Activated CD8-positive, alpha-beta T cell treated with anti-CD3 and anti-CD28 coated beads for 36 hours (primary cell): ENCODE measurements at regions not wholly inside any gene's neighbourhood (a gene's known extent, or its start where the extent isn't known, plus 50 kb on each side); places are given as distances from the start of the nearest gene placed in this dataset.
"Not testable (repeated sequence)": the region's sequence is repeated elsewhere in the genome, so short reads cannot be mapped to it uniquely, and the experiment has no call there.

Experiments used
- ATAC-seq: fragments of 200-7000 bp; cut with Tn5 transposase; one replicate; pipeline ENCODE4 v1.10.0; 2021; ENCODE audit warnings: mild to moderate bottlenecking, moderate library complexity
- CTCF ChIA-PET: fragments of 350-600 bp; sonication (Branson Sonifier 250); formaldehyde crosslinking; loops from one replicate; lab custom pipeline; 2021; ENCODE audit warnings: antibody characterized with exemption; lab: Charles Lee
- POLR2A ChIA-PET: fragments of 350-600 bp; sonication (Branson Sonifier 250); formaldehyde crosslinking; loops from one replicate; lab custom pipeline; 2021; ENCODE audit warnings: antibody characterized with exemption; lab: Charles Lee
- DNase-seq: peaks from one replicate; pipeline ENCODE4 v3.0.0-alpha.2; 2020
- H3K27ac Mint-ChIP-seq: one replicate; pipeline ENCODE4 v1.8.0; 2021; ENCODE audit warnings: mild to moderate bottlenecking, mixed read lengths
- H3K27me3 Mint-ChIP-seq: one replicate; pipeline ENCODE4 v1.8.0; 2021; ENCODE audit warnings: mixed read lengths
- H3K36me3 Mint-ChIP-seq: one replicate; pipeline ENCODE4 v1.8.0; 2021; ENCODE audit warnings: low read depth, mixed read lengths
- H3K4me1 Mint-ChIP-seq: one replicate; pipeline ENCODE4 v1.8.0; 2021; ENCODE audit warnings: low read depth, mixed read lengths
- H3K4me3 Mint-ChIP-seq: one replicate; pipeline ENCODE4 v1.8.0; 2021; ENCODE audit warnings: mild to moderate bottlenecking, moderate library complexity, mixed read lengths
- H3K9me3 Mint-ChIP-seq: one replicate; pipeline ENCODE4 v1.8.0; 2021; ENCODE audit warnings: mixed read lengths
- CTCF ChIP-seq: fragments of 200-600 bp; IDR thresholded peaks from one replicate; pipeline ENCODE4 v1.8.0; 2022; ENCODE audit warnings: antibody characterized with exemption, mild to moderate bottlenecking
- intact Hi-C: fragments of 100-400 bp; cut with micrococcal nuclease; formaldehyde crosslinking; loops from one replicate; pipeline ENCODE4 v1.10.0; 2022

- ChIA-PET POLR2A (no interaction called here), CTCF (no interaction called here)
- no peak for TF ChIP-seq CTCF
- Mint-ChIP-seq H3K4me3 (no peak overlapping the region), H3K9me3 (no peaks in the 10 kb centered on the region), H3K36me3 (no peaks in the 10 kb centered on the region), H3K27me3 (no peaks in the 10 kb centered on the region), H3K4me1 (no peaks in the 10 kb centered on the region), H3K27ac (no peak overlapping the region)
- intact Hi-C loops, result no loop called here
- ATAC-seq (no peak), DNase-seq (no peak)
Measured at GRCh38 chr3:174356596-174356995, 502.5 kb upstream of the NAALADL2 start.

DNA sequence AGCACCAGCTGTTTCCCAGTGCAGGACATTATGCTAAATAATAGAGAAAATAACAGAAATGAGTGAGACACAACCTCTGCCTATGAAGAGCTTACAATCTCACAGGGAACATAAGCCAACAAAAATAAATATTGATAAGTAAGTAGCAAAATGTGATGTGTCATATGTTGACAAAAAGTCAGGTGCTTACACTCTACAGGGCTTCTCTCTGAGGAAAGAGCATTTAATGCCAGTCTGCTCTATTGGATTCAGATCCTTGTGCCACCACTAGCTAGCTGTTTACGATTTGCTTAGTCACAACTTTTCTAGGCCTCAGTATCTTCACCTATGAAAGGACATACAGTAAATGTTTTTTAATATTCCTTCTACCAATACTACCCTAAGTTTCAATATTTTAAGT, 500.9 kb upstream of the NAALADL2 start:
- ATAC-seq, result no peak
- Mint-ChIP-seq H3K4me1 (no peaks in the 10 kb centered on the region), H3K9me3 (no peaks in the 10 kb centered on the region), H3K27me3 (no peaks in the 10 kb centered on the region), H3K27ac (no peak overlapping the region), H3K36me3 (no peaks in the 10 kb centered on the region), H3K4me3 (no peak overlapping the region)
- ChIA-PET CTCF (no interaction called here), POLR2A (no interaction called here)
- TF ChIP-seq CTCF, result no peak
- DNase-seq, result no peak
- intact Hi-C loops, result no loop called here

DNA sequence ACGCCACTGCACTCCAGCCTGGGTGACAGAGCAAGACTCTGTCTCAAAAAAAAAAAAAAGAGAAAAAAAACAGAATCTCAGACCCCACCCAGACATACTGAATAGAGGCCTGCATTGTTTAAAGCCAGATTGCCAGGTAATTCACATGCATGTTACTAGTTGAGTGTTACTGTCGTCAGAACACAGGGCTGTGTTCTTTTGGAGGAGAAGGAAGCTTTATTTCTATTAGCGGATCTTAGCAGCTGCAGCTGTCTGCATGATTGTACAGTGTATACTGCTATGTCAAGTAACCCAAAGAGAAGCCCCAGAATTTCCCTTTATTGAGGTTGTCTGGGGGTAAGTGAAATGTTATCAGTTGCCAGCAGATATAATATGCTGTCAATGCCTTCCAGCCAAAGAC, 496.6 kb upstream of the NAALADL2 start:
- no peaks in the 10 kb centered on the region for H3K36me3 Mint-ChIP-seq
- no peak overlapping the region for H3K4me3 Mint-ChIP-seq
- no peak for TF ChIP-seq CTCF
- ChIA-PET CTCF (no interaction called here), POLR2A (no interaction called here)
- intact Hi-C loops, result no loop called here
- DNase-seq, result no peak
- no peaks in the 10 kb centered on the region for H3K27me3 Mint-ChIP-seq
- H3K27ac Mint-ChIP-seq, result no peak overlapping the region
- no peaks in the 10 kb centered on the region for H3K9me3 Mint-ChIP-seq
- no peaks in the 10 kb centered on the region for H3K4me1 Mint-ChIP-seq
- ATAC-seq, result no peak

DNA sequence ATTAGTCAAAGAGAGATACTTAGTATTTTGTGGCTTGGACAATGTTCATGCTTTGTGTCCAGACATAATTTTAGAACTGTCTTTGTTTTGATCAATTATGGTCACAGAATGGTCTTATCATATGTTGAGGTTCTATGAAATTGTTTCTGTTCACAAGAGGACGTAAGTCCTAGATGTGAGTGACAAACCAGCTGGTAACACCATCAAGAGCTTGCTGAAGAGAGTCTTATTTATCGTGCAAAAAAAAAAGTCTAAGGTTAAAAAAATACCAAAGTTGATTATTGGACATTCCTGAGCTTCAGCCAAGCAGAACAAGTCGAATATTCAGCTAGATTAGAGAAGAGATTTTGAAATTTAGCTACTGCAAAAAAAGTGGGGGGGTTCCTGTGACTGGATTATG, 495.9 kb upstream of the NAALADL2 start:
- no peaks in the 10 kb centered on the region for H3K36me3 Mint-ChIP-seq
- intact Hi-C loops, result no loop called here
- no peak for ATAC-seq
- H3K4me1 Mint-ChIP-seq, result no peaks in the 10 kb centered on the region
- no peak overlapping the region for H3K27ac Mint-ChIP-seq
- CTCF ChIA-PET, result no interaction called here
- no peaks in the 10 kb centered on the region for H3K27me3 Mint-ChIP-seq
- H3K4me3 Mint-ChIP-seq, result no peak overlapping the region
- POLR2A ChIA-PET, result interaction anchor here (0.6 kb wide), 1 partner anchor 19 kb away, joined by 3 read pairs; no protein-coding TSS in a partner anchor
- TF ChIP-seq CTCF, result no peak
- peaks cover under 1% of the 10 kb centered on the region for H3K9me3 Mint-ChIP-seq
- DNase-seq, result no peak

DNA sequence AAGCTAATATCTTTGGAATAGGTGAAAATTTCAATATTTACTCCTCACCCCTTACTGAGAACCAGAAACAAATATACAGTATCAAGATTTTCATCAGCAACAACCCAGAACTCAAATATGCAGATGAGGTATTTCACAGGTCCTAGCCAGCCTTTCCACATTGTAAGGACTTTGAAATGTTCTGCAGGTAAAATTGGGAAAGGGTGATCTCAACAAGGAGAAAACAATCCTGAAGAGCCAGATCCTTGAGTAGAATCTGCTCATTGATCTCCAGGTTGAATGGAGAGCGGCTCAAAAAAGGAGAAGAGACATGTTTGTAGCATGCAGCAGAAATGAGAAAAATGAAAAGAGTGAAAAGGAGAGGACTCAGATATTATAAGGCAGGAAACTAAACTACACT, 493.3 kb upstream of the NAALADL2 start:
- ChIA-PET CTCF (no interaction called here), POLR2A (no interaction called here)
- H3K4me3 Mint-ChIP-seq, result no peak overlapping the region
- H3K36me3 Mint-ChIP-seq, result no peaks in the 10 kb centered on the region
- no peak for ATAC-seq
- H3K27me3 Mint-ChIP-seq, result no peaks in the 10 kb centered on the region
- no peak for TF ChIP-seq CTCF
- intact Hi-C loops, result no loop called here
- H3K9me3 Mint-ChIP-seq, result peaks cover 8% of the 10 kb centered on the region
- no peak overlapping the region for H3K27ac Mint-ChIP-seq
- DNase-seq, result no peak
- no peaks in the 10 kb centered on the region for H3K4me1 Mint-ChIP-seq

- H3K36me3 Mint-ChIP-seq, POLR2A ChIA-PET, DNase-seq, H3K27me3 Mint-ChIP-seq, H3K4me1 Mint-ChIP-seq, intact Hi-C loops, H3K27ac Mint-ChIP-seq, H3K4me3 Mint-ChIP-seq, CTCF ChIA-PET, H3K9me3 Mint-ChIP-seq, ATAC-seq: not testable (repeated sequence)
Measured at GRCh38 chr3:174366904-174367303, 492.2 kb upstream of the NAALADL2 start.
